Choroid plexus epithelial cell (primary cell): ENCODE measurements at regions not wholly inside any gene's neighbourhood (a gene's known extent, or its start where the extent isn't known, plus 50 kb on each side); places are given as distances from the start of the nearest gene placed in this dataset.
"Not testable (repeated sequence)": the region's sequence is repeated elsewhere in the genome, so short reads cannot be mapped to it uniquely, and the experiment has no call there.

Experiments used
- DNase-seq: peaks from one replicate; pipeline ENCODE4 v3.0.0-alpha.2; 2010; ENCODE audit warnings: low read depth
- H3K4me3 ChIP-seq: 2 replicates; pipeline ENCODE4 v1.5.1; 2011; ENCODE audit warnings: low read depth, mild to moderate bottlenecking, control low read depth, low read length, moderate library complexity
- TF ChIP-seq, protein P1 (sequence below): conservative IDR thresholded peaks from 2 replicates; pipeline ENCODE4 v1.5.1; 2011; ENCODE audit warnings: low read depth, mild to moderate bottlenecking, control low read depth, inconsistent platforms, low read length, moderate library complexity

DNA sequence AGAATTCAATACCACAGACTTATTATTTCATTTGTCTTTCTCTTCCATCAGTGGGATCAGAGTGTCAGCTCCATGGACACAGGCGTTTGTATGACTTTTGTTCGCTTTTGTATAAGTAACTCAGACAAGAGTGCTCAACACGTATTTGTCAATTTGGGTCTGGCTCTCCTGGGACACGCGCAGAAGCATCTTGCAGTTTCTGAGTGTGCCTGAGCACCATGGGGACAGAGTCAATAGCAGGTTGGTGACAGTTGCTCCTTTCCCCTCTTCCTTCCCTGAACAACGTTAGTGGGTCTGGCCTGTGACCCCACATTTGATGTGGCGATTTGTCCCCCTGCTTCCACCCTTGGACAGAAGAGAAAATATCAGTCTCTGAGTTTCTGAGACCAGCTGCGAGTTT, 120.4 kb upstream of the SDK1 start:
- DNase-seq = no peak
- TF ChIP-seq, protein P1, sequence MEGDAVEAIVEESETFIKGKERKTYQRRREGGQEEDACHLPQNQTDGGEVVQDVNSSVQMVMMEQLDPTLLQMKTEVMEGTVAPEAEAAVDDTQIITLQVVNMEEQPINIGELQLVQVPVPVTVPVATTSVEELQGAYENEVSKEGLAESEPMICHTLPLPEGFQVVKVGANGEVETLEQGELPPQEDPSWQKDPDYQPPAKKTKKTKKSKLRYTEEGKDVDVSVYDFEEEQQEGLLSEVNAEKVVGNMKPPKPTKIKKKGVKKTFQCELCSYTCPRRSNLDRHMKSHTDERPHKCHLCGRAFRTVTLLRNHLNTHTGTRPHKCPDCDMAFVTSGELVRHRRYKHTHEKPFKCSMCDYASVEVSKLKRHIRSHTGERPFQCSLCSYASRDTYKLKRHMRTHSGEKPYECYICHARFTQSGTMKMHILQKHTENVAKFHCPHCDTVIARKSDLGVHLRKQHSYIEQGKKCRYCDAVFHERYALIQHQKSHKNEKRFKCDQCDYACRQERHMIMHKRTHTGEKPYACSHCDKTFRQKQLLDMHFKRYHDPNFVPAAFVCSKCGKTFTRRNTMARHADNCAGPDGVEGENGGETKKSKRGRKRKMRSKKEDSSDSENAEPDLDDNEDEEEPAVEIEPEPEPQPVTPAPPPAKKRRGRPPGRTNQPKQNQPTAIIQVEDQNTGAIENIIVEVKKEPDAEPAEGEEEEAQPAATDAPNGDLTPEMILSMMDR = no peak
- no peak overlapping the region for H3K4me3 ChIP-seq

DNA sequence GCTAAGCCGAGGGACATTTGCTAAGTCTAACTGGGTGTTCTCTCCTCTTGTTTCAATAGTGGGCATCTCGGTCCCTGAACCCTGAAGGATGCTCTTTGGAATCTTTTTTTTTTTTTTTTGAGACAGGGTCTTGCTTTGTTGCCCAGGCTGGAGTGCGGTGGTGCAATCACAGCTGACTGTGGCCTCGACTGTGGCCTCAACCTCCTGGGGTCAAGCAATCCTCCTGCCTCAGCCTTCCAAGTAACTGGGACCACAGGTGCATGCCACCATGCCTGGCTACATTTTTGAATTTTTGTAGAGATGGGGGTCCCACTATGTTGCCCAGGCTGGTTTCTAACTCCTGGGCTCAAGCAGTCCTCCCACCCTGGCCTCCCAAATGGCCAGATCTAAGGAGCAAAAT, 119.0 kb upstream of the SDK1 start:
- not testable (repeated sequence) for DNase-seq, H3K4me3 ChIP-seq

DNA sequence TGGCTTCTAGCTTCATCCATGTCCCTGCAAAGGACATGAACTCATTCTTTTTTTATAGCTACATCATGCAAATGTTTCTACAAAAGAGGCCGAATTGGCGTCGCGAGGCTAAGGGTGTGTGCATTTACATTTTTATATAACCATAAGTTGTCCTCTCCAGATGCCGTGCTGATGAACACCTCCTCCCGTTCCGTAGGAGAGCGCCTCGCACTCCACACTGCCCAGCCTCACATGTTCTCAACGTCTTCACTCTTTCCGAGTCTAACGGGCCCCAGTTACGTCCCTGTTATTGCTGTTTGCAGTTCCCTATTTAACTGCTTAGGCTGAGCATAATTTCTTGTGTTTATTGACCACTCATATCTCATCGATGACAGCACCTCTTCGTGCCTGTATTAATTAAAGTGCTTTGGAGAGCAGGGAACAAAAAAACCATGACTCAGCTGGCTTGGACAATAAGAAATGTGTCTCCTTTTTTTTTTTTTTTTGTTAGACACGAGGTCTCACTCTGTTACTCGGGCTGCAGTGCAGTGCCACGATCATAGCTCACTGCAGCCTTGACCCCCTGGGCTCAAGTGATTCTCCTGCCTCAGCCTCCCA, 113.5 kb upstream of the SDK1 start:
- DNase-seq = no peak
- TF ChIP-seq, protein P1 = no peak
- no peak overlapping the region for H3K4me3 ChIP-seq

DNA sequence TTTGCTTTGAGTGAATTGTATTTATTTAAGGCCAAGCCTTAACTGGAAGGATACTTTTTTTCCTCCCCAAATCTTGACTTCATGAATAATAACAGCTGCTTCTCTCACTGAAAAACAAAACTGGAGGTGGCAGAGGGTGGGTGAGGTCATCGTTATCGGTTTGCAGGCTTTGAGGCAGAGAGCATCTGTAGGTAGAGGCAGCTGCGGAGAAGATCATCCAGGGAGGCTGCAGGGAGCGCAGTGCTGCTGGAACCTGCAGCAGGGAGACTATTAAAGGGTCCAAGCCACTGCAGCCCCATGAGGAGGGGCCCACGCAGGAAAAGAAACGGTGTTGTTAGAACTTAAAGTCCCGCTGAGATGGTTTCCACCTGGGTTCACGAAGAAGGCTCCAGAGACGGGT, 112.1 kb upstream of the SDK1 start:
- no peak overlapping the region for H3K4me3 ChIP-seq
- TF ChIP-seq, protein P1 = no peak
- DNase-seq = no peak

DNA sequence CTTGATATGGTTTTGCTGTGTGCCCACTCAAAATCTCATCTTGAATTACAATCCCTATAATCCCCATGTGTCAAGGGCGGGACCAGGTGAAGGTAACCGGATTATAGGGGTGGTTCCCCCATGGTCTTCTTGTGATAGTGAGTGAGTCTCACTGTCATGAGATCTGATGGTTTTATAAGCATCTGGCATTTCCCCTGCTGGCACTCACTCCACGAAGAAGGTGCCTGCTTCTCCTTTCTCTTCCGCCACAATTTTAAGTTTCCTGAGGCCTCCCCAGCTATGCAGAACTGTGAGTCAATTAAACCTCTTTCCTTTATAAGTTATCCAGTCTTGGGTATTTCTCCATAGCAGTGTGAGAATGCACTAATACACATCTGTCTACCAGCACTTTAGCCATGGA, 109.5 kb upstream of the SDK1 start:
- DNase-seq = no peak
- no peak overlapping the region for H3K4me3 ChIP-seq
- TF ChIP-seq, protein P1 = no peak

DNA sequence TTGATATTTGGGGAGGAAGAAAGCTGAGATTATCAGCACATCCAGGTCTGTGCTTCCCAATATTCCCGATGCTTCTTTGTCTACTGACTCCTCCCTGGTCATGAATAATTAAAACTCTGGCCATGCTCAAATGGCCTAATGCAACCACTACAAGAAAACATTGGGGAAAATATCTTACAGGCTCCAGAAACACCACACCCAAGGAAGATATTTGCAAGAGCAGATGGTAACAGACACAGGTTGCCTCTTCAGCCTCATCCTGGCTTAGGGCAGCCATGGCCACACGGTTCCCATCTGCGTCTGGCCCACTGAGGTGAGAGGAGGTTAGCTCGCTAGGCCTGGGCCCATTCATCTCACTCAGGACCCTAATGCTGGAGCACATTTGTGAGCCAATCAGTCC, 108.4 kb upstream of the SDK1 start:
- DNase-seq = no peak
- no peak overlapping the region for H3K4me3 ChIP-seq
- TF ChIP-seq, protein P1 = no peak

DNA sequence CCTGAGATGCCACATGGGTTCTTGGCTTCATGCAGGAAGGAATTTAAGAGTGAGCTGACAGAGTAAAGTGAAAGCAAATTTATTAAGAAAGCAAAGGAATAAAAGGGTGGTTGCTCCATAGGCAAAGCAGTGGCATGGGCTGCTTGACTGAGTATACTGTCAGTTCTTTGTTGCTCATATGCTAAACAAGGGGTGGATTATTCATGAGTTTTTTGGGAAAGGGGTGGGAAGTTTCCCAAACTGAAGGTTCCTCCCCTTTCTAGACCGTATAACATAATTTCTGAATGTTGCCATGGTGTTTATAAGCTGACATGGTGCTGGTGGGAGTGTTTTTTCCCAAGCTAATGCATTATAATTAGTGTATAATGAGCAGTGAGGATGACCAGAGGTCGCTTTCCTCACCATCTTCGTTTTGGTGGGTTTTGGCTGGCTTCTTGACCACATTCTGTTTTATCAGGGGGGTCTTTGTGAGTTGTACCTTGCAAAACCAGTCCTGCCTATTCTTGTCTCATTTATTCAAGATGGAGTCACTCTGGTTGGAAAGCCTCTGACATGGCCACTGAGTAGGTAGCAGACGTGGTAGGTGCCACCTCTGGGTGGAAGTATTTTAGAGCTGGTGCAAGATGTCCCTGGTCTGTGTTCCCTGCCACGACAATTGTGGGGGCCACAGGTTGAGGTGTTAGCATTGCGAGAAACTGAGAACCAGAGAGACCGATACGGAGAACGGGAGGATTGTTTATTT, 107.5 kb upstream of the SDK1 start:
- peak; percentile 15 for DNase-seq
- H3K4me3 ChIP-seq = no peak overlapping the region
- TF ChIP-seq, protein P1 = no peak
